ENCODE measurements at regions not wholly inside any gene's neighbourhood (a gene's known extent, or its start where the extent isn't known, plus 50 kb on each side); places are given as distances from the start of the nearest gene placed in this dataset.

DNA sequence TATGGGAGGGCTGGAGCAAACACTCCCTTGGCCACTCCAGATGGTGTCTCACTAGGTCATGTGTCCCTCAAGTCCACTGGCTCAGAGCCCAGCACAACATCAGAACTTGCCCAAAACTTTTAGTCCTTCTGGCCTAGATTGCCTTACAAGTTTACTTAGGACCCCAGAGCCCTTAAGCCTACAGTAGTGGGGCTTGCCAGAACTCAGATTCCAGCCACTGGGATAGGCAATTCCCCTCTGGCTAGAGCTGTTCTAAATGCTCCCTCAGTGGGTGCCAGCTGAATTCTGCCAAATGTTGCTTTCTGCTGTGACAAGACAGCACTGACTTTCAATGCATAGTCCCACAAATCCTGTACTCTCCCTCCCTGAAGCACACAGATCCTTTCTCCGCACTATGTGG lies 331.1 kb downstream of the HTR7 start:
- in situ Hi-C loops (cut with MboI; ENCODE audit: low pct_unique_long_range_greater_than_20kb, low sequenced_read_pairs, unreplicated experiment), result no loop called here
- TF ChIP-seq, protein P1, sequence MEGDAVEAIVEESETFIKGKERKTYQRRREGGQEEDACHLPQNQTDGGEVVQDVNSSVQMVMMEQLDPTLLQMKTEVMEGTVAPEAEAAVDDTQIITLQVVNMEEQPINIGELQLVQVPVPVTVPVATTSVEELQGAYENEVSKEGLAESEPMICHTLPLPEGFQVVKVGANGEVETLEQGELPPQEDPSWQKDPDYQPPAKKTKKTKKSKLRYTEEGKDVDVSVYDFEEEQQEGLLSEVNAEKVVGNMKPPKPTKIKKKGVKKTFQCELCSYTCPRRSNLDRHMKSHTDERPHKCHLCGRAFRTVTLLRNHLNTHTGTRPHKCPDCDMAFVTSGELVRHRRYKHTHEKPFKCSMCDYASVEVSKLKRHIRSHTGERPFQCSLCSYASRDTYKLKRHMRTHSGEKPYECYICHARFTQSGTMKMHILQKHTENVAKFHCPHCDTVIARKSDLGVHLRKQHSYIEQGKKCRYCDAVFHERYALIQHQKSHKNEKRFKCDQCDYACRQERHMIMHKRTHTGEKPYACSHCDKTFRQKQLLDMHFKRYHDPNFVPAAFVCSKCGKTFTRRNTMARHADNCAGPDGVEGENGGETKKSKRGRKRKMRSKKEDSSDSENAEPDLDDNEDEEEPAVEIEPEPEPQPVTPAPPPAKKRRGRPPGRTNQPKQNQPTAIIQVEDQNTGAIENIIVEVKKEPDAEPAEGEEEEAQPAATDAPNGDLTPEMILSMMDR (IDR thresholded peaks at IDR 0.05; ENCODE audit: extremely low read depth, insufficient read depth, missing control alignments), result no peak

DNA sequence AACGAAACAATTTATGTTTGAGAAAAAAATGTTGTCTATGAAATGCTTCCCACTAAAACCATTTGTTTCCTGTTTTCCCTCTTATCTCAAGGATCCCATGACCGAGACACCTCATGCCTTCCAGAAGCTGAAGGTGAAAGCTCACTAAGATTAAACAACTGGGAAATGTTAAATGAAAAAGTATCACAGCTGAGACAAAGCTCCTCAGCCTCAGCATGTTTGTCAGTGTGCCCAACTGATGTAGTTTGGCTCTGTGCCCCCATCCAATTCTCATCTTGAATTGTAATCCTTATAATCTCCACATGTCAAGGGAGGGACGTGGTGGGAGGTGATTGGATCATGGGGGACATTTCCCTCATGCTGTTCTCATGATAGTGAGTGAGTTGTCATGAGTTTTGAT lies 327.3 kb downstream of the HTR7 start:
- TF ChIP-seq, protein P1 (IDR thresholded peaks at IDR 0.05; ENCODE audit: extremely low read depth, insufficient read depth, missing control alignments), result no peak
- no peak for DNase-seq (ENCODE audit: low spot score)

More for the DNA sequence above, 331.1 kb downstream of the HTR7 start:
- DNase-seq (ENCODE audit: low spot score), result no peak

DNA sequence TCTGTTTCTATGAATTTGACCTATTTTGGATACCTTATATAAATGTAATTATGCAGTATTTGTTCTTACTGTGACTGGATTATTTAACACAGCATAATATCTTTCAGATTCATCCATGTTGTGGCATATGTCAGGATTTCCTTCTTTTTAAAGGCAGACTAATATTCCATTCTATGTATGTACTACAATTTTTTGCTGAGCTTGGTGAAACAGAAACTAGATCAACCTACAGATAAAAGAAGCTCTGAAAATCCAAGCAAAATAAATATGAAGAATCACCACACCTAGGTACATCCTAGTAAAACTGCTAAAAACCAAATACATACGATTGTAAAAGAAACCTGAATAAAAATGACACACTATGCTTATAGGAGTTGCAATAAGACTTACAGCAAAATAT lies 300.5 kb downstream of the HTR7 start:
- in situ Hi-C loops (cut with MboI; ENCODE audit: low pct_unique_long_range_greater_than_20kb, low sequenced_read_pairs, unreplicated experiment), result no loop called here

More for the DNA sequence above, 327.3 kb downstream of the HTR7 start:
- in situ Hi-C loops (cut with MboI; ENCODE audit: low pct_unique_long_range_greater_than_20kb, low sequenced_read_pairs, unreplicated experiment), result no loop called here

DNA sequence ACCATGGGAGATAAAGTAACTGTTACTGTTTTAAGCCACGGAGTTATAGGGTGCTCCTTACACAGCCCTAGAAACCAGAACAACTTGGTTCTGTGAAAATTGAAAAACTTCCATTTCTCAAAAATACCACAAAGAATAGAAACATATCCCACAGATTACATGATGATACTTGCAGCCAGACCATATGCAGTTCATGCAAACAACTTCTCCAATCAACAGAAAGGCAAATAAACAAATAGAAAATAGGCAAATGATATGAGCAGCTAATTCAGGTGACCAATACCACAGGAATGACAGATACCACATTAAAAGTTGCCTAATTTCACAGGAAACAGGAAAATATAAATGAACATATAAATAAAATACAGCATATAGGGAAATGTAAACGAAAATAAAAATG lies 297.5 kb downstream of the HTR7 start:
- in situ Hi-C loops (cut with MboI; ENCODE audit: low pct_unique_long_range_greater_than_20kb, low sequenced_read_pairs, unreplicated experiment), result no loop called here
- TF ChIP-seq, protein P1 (IDR thresholded peaks at IDR 0.05; ENCODE audit: extremely low read depth, insufficient read depth, missing control alignments), result no peak
- DNase-seq (ENCODE audit: low spot score), result no peak

More for the DNA sequence above, 300.5 kb downstream of the HTR7 start:
- TF ChIP-seq, protein P1 (IDR thresholded peaks at IDR 0.05; ENCODE audit: extremely low read depth, insufficient read depth, missing control alignments), result no peak
- no peak for DNase-seq (ENCODE audit: low spot score)

DNA sequence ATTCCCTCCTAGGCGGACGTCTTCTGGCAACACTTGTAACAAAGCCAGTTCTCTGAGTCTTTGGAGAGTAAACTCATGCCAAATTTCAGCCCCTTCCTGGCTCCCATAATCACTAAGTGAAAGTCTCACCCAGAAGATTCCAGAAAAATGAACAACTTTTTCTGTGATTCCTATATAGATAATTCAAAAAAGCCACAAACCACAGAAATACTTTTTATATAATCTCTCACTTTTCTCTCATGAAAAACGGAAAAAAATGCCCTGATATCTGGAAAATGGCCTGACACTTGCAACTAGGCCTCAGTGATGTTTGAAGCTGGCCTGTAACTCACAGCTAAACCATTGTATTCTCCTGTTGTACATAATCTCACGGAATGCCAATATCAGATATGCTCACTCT lies 296.2 kb downstream of the HTR7 start:
- in situ Hi-C loops (cut with MboI; ENCODE audit: low pct_unique_long_range_greater_than_20kb, low sequenced_read_pairs, unreplicated experiment), result no loop called here
- TF ChIP-seq, protein P1 (IDR thresholded peaks at IDR 0.05; ENCODE audit: extremely low read depth, insufficient read depth, missing control alignments), result no peak
- no peak for DNase-seq (ENCODE audit: low spot score)

DNA sequence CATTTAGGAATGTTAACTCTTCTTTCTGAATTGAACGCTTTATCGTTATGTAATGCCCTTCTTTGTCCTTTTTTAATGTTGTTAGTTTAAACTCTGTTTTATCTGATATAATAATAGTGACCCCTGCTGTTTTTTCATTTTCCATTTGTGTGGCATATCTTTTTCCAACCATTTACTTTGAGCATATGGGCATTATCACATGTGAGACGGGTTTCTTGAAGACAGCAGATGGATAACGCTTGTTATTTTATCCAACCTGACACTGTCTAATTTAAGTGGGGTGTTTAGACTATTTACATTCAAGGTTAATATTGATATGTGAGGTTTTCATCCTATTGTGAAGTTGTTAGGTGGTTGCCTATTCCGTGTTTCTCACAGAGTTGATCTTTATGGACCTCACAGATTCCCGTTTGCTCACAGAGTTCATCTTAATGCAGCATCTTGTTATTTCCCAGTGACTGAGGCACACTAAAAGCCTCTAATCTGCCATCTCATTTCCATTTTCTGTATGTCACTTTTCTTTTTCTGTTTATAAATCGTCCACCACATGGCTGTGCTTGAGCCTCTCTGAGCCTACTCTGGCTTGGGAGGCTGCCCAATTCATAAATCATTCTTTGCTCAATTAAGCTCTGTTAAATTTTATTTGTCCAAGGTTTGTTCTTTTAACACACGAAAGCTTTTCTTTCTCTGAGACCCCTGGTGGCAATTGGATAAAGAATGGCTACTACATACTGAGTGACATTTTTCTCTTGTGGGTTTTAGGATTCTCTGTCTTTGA lies 286.2 kb downstream of the HTR7 start:
- TF ChIP-seq, protein P1 (IDR thresholded peaks at IDR 0.05; ENCODE audit: extremely low read depth, insufficient read depth, missing control alignments), result no peak
- in situ Hi-C loops (cut with MboI; ENCODE audit: low pct_unique_long_range_greater_than_20kb, low sequenced_read_pairs, unreplicated experiment), result no loop called here
- DNase-seq (ENCODE audit: low spot score), result no peak
